ENCODE measurements at regions not wholly inside any gene's neighbourhood (a gene's known extent, or its start where the extent isn't known, plus 50 kb on each side); places are given as distances from the start of the nearest gene placed in this dataset.
A peak's percentile ranks its signal among the peaks of the same experiment; 100 is the strongest.
"Not testable (repeated sequence)": the region's sequence is repeated elsewhere in the genome, so short reads cannot be mapped to it uniquely, and the experiment has no call there.

- intact Hi-C loops (cut with DNase I): no loop called here
- no peak for ATAC-seq
- H3K27me3 ChIP-seq: no peaks in the 10 kb centered on the region
These were observed 144.9 kb upstream of the MTPN start for GRCh38 chr7:136122026-136122425.

GRCh38 chr7:136117539-136117938 is 140.4 kb upstream of the MTPN start:
- DNase-seq (no peak), ATAC-seq (no peak)
- intact Hi-C loops (cut with DNase I): no loop called here
- Histone ChIP-seq H3K4me1 (no peaks in the 10 kb centered on the region), H3K9me3 (no peaks in the 10 kb centered on the region), H3K36me3 (no peaks in the 10 kb centered on the region), H3K4me3 (no peak overlapping the region), H3K27ac (no peak overlapping the region), H3K27me3 (no peaks in the 10 kb centered on the region)
- TF ChIP-seq CTCF (IDR thresholded peaks at IDR 0.05): no peak

More at GRCh38 chr7:136122026-136122425, 144.9 kb upstream of the MTPN start:
- no peaks in the 10 kb centered on the region for H3K4me1 ChIP-seq
- no peak for DNase-seq
- H3K9me3 ChIP-seq: no peaks in the 10 kb centered on the region
- no peak for TF ChIP-seq CTCF (IDR thresholded peaks at IDR 0.05)
- no peak overlapping the region for H3K27ac ChIP-seq
- H3K36me3 ChIP-seq: no peaks in the 10 kb centered on the region
- no peak overlapping the region for H3K4me3 ChIP-seq

- H3K27me3 ChIP-seq: no peaks in the 10 kb centered on the region
- H3K9me3 ChIP-seq: no peaks in the 10 kb centered on the region
- no peaks in the 10 kb centered on the region for H3K4me1 ChIP-seq
- H3K36me3 ChIP-seq: no peaks in the 10 kb centered on the region
- no peak overlapping the region for H3K4me3 ChIP-seq
- no peak overlapping the region for H3K27ac ChIP-seq
- no peak for TF ChIP-seq CTCF (IDR thresholded peaks at IDR 0.05)
- intact Hi-C loops (cut with DNase I): no loop called here
- DNase-seq (no peak), ATAC-seq (no peak)
These were observed 139.0 kb upstream of the MTPN start for GRCh38 chr7:136116186-136116585.

DNA sequence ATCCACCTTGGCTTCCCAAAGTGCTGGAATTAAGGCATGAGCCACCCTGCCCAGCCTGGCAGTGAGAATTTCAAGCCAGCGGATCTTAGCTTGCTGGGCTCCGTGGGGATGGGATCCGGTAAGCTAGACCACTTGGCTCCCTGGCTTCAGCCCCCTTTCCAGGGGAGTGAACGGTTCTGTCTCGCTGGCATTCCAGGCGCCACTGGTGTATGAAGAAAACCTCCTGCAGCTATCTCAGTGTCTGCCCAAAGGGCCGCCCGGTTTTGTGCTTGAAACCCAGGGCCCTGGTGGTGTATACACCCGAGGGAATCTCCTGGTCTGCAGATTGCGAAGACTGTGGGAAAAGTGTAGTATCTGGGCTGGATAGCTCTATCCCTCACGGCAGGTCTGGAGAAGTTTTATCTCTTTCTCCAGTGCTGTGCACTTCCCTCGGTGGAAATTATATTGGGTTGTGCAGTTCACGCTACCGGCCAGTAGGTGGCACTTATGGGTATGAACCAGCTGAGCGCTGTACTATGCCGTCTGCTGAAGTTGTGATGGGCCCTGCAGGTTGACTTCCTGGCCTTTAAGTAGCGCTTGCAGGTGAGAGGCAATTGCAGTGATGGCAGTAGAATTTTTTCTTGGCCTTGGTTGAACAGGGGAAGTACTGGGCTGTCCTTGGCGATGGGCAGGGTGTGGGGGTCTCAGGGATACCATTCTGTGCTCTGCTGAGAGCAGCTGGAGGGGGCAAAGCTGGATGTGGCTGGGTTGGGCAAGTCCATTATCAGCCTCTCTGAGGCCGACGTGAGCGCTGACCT is 138.0 kb upstream of the MTPN start:
- peak; percentile 57 to 62 for TF ChIP-seq CTCF (IDR thresholded peaks at IDR 0.05)
- ATAC-seq: peak; percentile 92
- H3K36me3 ChIP-seq: no peaks in the 10 kb centered on the region
- H3K27me3 ChIP-seq: no peaks in the 10 kb centered on the region
- H3K9me3 ChIP-seq: peaks cover 0 to 3% of the 10 kb centered on the region in 2 donors
- DNase-seq: peak in 1 of 4 donors; percentile 47
- H3K4me3 ChIP-seq: no peak overlapping the region
- no peaks in the 10 kb centered on the region for H3K4me1 ChIP-seq
- no peak overlapping the region for H3K27ac ChIP-seq
- intact Hi-C loops (cut with DNase I): no loop called here

DNA sequence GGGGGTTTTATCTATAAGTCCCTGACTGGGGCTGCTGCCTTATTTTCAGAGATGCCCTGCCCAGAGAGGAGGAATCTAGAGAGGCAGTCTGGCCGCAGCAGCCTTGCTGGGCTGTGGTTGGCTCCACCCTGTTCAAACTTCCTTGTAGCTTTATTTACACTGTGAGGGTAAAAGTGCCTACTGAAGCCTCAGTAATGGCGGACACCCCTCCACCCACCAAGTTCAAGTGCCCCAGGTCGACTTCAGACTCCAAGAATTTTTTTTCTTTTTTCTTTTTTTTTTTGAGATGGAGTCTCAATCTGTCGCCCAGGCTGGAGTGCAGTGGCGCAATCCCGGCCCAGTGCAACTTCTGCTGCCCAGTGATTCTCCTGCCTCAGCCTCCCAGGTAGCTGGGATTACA is 137.3 kb upstream of the MTPN start:
- H3K36me3 ChIP-seq; H3K9me3 ChIP-seq; H3K4me3 ChIP-seq; H3K4me1 ChIP-seq; H3K27me3 ChIP-seq; intact Hi-C loops (cut with DNase I); H3K27ac ChIP-seq: not testable (repeated sequence)
- DNase-seq (peak in 1 of 4 donors; percentile 47), ATAC-seq (peak; percentile 93)

GRCh38 chr7:136109037-136109436 is 131.9 kb upstream of the MTPN start:
- H3K9me3 ChIP-seq; H3K27me3 ChIP-seq; ATAC-seq; H3K27ac ChIP-seq; intact Hi-C loops (cut with DNase I); H3K4me3 ChIP-seq; H3K36me3 ChIP-seq; H3K4me1 ChIP-seq; DNase-seq: not testable (repeated sequence)

Measured in left lung (tissue), 4 donors.